BLaER1 (cell line): ENCODE measurements at regions not wholly inside any gene's neighbourhood (a gene's known extent, or its start where the extent isn't known, plus 50 kb on each side); places are given as distances from the start of the nearest gene placed in this dataset.

ENCODE experiments used
- H3K27ac ChIP-seq: shearing (Covaris generic); formaldehyde crosslinking; 2 replicates; pipeline ENCODE4 v1.8.1; 2022
- H3K27me3 ChIP-seq: shearing (Covaris generic); formaldehyde crosslinking; 2 replicates; pipeline ENCODE4 v1.8.1; 2022
- H3K36me3 ChIP-seq: shearing (Covaris generic); formaldehyde crosslinking; 2 replicates; pipeline ENCODE4 v1.8.1; 2022
- H3K4me1 ChIP-seq: shearing (Covaris generic); formaldehyde crosslinking; 2 replicates; pipeline ENCODE4 v1.8.1; 2022
- H3K4me2 ChIP-seq: shearing (Covaris generic); formaldehyde crosslinking; 2 replicates; pipeline ENCODE4 v1.8.1; 2022
- H3K4me3 ChIP-seq: shearing (Covaris generic); formaldehyde crosslinking; 2 replicates; pipeline ENCODE4 v1.8.1; 2022
- H3K9ac ChIP-seq: shearing (Covaris generic); formaldehyde crosslinking; 2 replicates; pipeline ENCODE4 v1.8.1; 2022
- H3K9me3 ChIP-seq: shearing (Covaris generic); formaldehyde crosslinking; 2 replicates; pipeline ENCODE4 v1.8.1; 2022
- H4K20me1 ChIP-seq: shearing (Covaris generic); formaldehyde crosslinking; 2 replicates; pipeline ENCODE4 v1.8.1; 2022
- Cebpa-rat ChIP-seq: shearing (Covaris generic); IDR thresholded peaks from 2 replicates; pipeline ENCODE4 v1.8.1; 2022

GRCh38 chr18:22499421-22499820 is 81.7 kb upstream of the CTAGE1 start:
- Histone ChIP-seq H4K20me1 (no peaks in the 10 kb centered on the region), H3K27ac (no peak overlapping the region), H3K27me3 (no peaks in the 10 kb centered on the region), H3K4me1 (no peaks in the 10 kb centered on the region), H3K9ac (no peak overlapping the region), H3K9me3 (no peaks in the 10 kb centered on the region), H3K4me2 (no peak overlapping the region), H3K36me3 (no peaks in the 10 kb centered on the region), H3K4me3 (no peak overlapping the region)
- TF ChIP-seq Cebpa-rat: no peak

- H3K27me3 ChIP-seq: no peaks in the 10 kb centered on the region
- no peaks in the 10 kb centered on the region for H4K20me1 ChIP-seq
- H3K4me1 ChIP-seq: no peaks in the 10 kb centered on the region
- no peaks in the 10 kb centered on the region for H3K9me3 ChIP-seq
- no peaks in the 10 kb centered on the region for H3K36me3 ChIP-seq
- H3K4me2 ChIP-seq: no peak overlapping the region
- no peak overlapping the region for H3K27ac ChIP-seq
- H3K4me3 ChIP-seq: no peak overlapping the region
- no peak overlapping the region for H3K9ac ChIP-seq
- TF ChIP-seq Cebpa-rat: no peak
Measured at GRCh38 chr18:22503803-22504202, 86.1 kb upstream of the CTAGE1 start.

GRCh38 chr18:22504251-22505030 is 86.7 kb upstream of the CTAGE1 start:
- H3K4me1 ChIP-seq: no peaks in the 10 kb centered on the region
- H3K27me3 ChIP-seq: no peaks in the 10 kb centered on the region
- H4K20me1 ChIP-seq: no peaks in the 10 kb centered on the region
- no peak for TF ChIP-seq Cebpa-rat
- no peaks in the 10 kb centered on the region for H3K36me3 ChIP-seq
- H3K9me3 ChIP-seq: no peaks in the 10 kb centered on the region
- no peak overlapping the region for H3K9ac ChIP-seq
- no peak overlapping the region for H3K27ac ChIP-seq
- H3K4me2 ChIP-seq: no peak overlapping the region
- no peak overlapping the region for H3K4me3 ChIP-seq

GRCh38 chr18:22505141-22505591 is 87.5 kb upstream of the CTAGE1 start:
- no peak overlapping the region for H3K4me3 ChIP-seq
- no peaks in the 10 kb centered on the region for H3K4me1 ChIP-seq
- no peak overlapping the region for H3K27ac ChIP-seq
- no peak overlapping the region for H3K4me2 ChIP-seq
- no peaks in the 10 kb centered on the region for H3K36me3 ChIP-seq
- no peak overlapping the region for H3K9ac ChIP-seq
- H3K27me3 ChIP-seq: no peaks in the 10 kb centered on the region
- H4K20me1 ChIP-seq: no peaks in the 10 kb centered on the region
- no peak for TF ChIP-seq Cebpa-rat
- H3K9me3 ChIP-seq: no peaks in the 10 kb centered on the region

- Histone ChIP-seq H3K4me2 (no peak overlapping the region), H3K27me3 (no peaks in the 10 kb centered on the region), H3K9ac (no peak overlapping the region), H3K4me1 (no peaks in the 10 kb centered on the region), H3K9me3 (no peaks in the 10 kb centered on the region), H3K27ac (no peak overlapping the region), H3K4me3 (no peak overlapping the region), H4K20me1 (no peaks in the 10 kb centered on the region), H3K36me3 (no peaks in the 10 kb centered on the region)
- TF ChIP-seq Cebpa-rat: no peak
Measured at GRCh38 chr18:22507055-22507454, 89.3 kb upstream of the CTAGE1 start.

- TF ChIP-seq Cebpa-rat: no peak
- H3K4me2 ChIP-seq: no peak overlapping the region
- H3K27me3 ChIP-seq: no peaks in the 10 kb centered on the region
- H3K27ac ChIP-seq: no peak overlapping the region
- no peaks in the 10 kb centered on the region for H3K36me3 ChIP-seq
- H4K20me1 ChIP-seq: no peaks in the 10 kb centered on the region
- H3K9ac ChIP-seq: no peak overlapping the region
- H3K4me3 ChIP-seq: no peak overlapping the region
- H3K4me1 ChIP-seq: no peaks in the 10 kb centered on the region
- no peaks in the 10 kb centered on the region for H3K9me3 ChIP-seq
Measured at GRCh38 chr18:22509423-22509822, 91.7 kb upstream of the CTAGE1 start.

GRCh38 chr18:22510697-22511096 is 93.0 kb upstream of the CTAGE1 start:
- no peak overlapping the region for H3K4me2 ChIP-seq
- no peaks in the 10 kb centered on the region for H3K27me3 ChIP-seq
- no peak overlapping the region for H3K9ac ChIP-seq
- H3K4me3 ChIP-seq: no peak overlapping the region
- TF ChIP-seq Cebpa-rat: no peak
- H3K9me3 ChIP-seq: no peaks in the 10 kb centered on the region
- H3K36me3 ChIP-seq: no peaks in the 10 kb centered on the region
- no peaks in the 10 kb centered on the region for H4K20me1 ChIP-seq
- H3K27ac ChIP-seq: no peak overlapping the region
- no peaks in the 10 kb centered on the region for H3K4me1 ChIP-seq

- no peaks in the 10 kb centered on the region for H3K9me3 ChIP-seq
- no peak overlapping the region for H3K9ac ChIP-seq
- no peaks in the 10 kb centered on the region for H3K27me3 ChIP-seq
- H3K4me2 ChIP-seq: no peak overlapping the region
- no peak overlapping the region for H3K27ac ChIP-seq
- no peaks in the 10 kb centered on the region for H4K20me1 ChIP-seq
- no peaks in the 10 kb centered on the region for H3K4me1 ChIP-seq
- TF ChIP-seq Cebpa-rat: no peak
- H3K4me3 ChIP-seq: no peak overlapping the region
- no peaks in the 10 kb centered on the region for H3K36me3 ChIP-seq
Measured at GRCh38 chr18:22513721-22514481, 96.2 kb upstream of the CTAGE1 start.

- TF ChIP-seq Cebpa-rat: no peak
Measured at GRCh38 chr18:22514655-22515054, 96.9 kb upstream of the CTAGE1 start.

GRCh38 chr18:22515250-22515649 is 97.5 kb upstream of the CTAGE1 start:
- Histone ChIP-seq H3K4me3 (no peak overlapping the region), H3K9me3 (no peaks in the 10 kb centered on the region), H3K4me1 (no peaks in the 10 kb centered on the region), H3K4me2 (no peak overlapping the region), H4K20me1 (no peaks in the 10 kb centered on the region), H3K27me3 (no peaks in the 10 kb centered on the region), H3K9ac (no peak overlapping the region), H3K36me3 (no peaks in the 10 kb centered on the region), H3K27ac (no peak overlapping the region)
- no peak for TF ChIP-seq Cebpa-rat

More at GRCh38 chr18:22514655-22515054, 96.9 kb upstream of the CTAGE1 start:
- Histone ChIP-seq H3K9me3 (no peaks in the 10 kb centered on the region), H3K27me3 (no peaks in the 10 kb centered on the region), H3K9ac (no peak overlapping the region), H3K4me1 (no peaks in the 10 kb centered on the region), H3K36me3 (no peaks in the 10 kb centered on the region), H3K4me3 (no peak overlapping the region), H3K4me2 (no peak overlapping the region), H4K20me1 (no peaks in the 10 kb centered on the region), H3K27ac (no peak overlapping the region)
